ENCODE measurements at regions not wholly inside any gene's neighbourhood (a gene's known extent, or its start where the extent isn't known, plus 50 kb on each side); places are given as distances from the start of the nearest gene placed in this dataset.

DNA sequence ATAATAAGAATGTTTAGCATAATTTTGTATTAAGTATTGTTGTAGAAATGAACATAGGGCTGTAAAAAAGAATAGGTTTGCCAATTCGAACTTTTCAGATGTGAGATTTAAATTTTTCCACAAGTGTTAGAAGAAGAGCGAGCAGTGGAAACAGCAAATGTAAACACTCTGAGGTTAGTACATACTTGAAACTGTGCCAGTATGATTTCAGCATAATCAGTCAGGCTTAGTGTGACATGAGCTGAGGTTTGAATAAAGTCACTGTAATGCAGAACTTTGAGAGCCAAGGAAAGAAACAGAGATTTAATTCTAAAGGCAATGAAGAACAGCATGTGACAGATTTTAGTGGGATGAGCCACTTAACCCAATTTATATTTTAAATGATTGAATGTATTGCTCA lies 2166.4 kb downstream of the PCDH9 start:
- TF ChIP-seq, protein P1, sequence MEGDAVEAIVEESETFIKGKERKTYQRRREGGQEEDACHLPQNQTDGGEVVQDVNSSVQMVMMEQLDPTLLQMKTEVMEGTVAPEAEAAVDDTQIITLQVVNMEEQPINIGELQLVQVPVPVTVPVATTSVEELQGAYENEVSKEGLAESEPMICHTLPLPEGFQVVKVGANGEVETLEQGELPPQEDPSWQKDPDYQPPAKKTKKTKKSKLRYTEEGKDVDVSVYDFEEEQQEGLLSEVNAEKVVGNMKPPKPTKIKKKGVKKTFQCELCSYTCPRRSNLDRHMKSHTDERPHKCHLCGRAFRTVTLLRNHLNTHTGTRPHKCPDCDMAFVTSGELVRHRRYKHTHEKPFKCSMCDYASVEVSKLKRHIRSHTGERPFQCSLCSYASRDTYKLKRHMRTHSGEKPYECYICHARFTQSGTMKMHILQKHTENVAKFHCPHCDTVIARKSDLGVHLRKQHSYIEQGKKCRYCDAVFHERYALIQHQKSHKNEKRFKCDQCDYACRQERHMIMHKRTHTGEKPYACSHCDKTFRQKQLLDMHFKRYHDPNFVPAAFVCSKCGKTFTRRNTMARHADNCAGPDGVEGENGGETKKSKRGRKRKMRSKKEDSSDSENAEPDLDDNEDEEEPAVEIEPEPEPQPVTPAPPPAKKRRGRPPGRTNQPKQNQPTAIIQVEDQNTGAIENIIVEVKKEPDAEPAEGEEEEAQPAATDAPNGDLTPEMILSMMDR (IDR thresholded peaks at IDR 0.05; ENCODE audit: low read depth, low read length) = no peak
- TF ChIP-seq EZH2phosphoT487 (IDR thresholded peaks at IDR 0.05; ENCODE audit: low read depth) = no peak
